ENCODE measurements at regions not wholly inside any gene's neighbourhood (a gene's known extent, or its start where the extent isn't known, plus 50 kb on each side); places are given as distances from the start of the nearest gene placed in this dataset.

- no peak for DNase-seq (ENCODE audit: insufficient read length, low spot score, missing footprints)
- H3K36me3 ChIP-seq (ENCODE audit: insufficient read depth, low read length): no peaks in the 10 kb centered on the region
- no peak for TF ChIP-seq CTCF (IDR thresholded peaks at IDR 0.05; ENCODE audit: extremely low read depth, low read depth, low read length)
- no peaks in the 10 kb centered on the region for H3K79me2 ChIP-seq (ENCODE audit: insufficient read depth, low read length)
- H3K4me3 ChIP-seq (ENCODE audit: insufficient read depth, low read length): peak overlapping the region; percentile 41
- no peaks in the 10 kb centered on the region for H4K20me1 ChIP-seq (ENCODE audit: insufficient read depth, low read length)
- no peaks in the 10 kb centered on the region for H3K9me3 ChIP-seq (ENCODE audit: low read depth, low read length)
- H3K27ac ChIP-seq (ENCODE audit: low read depth, low read length): no peak overlapping the region
- peak overlapping the region; percentile 79 for H3K4me2 ChIP-seq (ENCODE audit: insufficient read depth, low read length)
- no peaks in the 10 kb centered on the region for H3K27me3 ChIP-seq (ENCODE audit: insufficient read depth, low read length)
- H2AFZ ChIP-seq (ENCODE audit: low read length): peak overlapping the region; percentile 83
- H3K4me1 ChIP-seq (ENCODE audit: insufficient read depth, low read length): peaks cover 4% of the 10 kb centered on the region
Observed at GRCh38 chr2:176473177-176473576, 203.9 kb downstream of the MTX2 start.

GRCh38 chr2:176473851-176474250 is 204.6 kb downstream of the MTX2 start:
- H3K27ac ChIP-seq (ENCODE audit: low read depth, low read length): no peak overlapping the region
- no peaks in the 10 kb centered on the region for H4K20me1 ChIP-seq (ENCODE audit: insufficient read depth, low read length)
- H3K4me1 ChIP-seq (ENCODE audit: insufficient read depth, low read length): peaks cover 4% of the 10 kb centered on the region
- no peaks in the 10 kb centered on the region for H3K79me2 ChIP-seq (ENCODE audit: insufficient read depth, low read length)
- H3K4me2 ChIP-seq (ENCODE audit: insufficient read depth, low read length): no peak overlapping the region
- no peak for DNase-seq (ENCODE audit: insufficient read length, low spot score, missing footprints)
- H3K36me3 ChIP-seq (ENCODE audit: insufficient read depth, low read length): no peaks in the 10 kb centered on the region
- no peak for TF ChIP-seq CTCF (IDR thresholded peaks at IDR 0.05; ENCODE audit: extremely low read depth, low read depth, low read length)
- H3K27me3 ChIP-seq (ENCODE audit: insufficient read depth, low read length): no peaks in the 10 kb centered on the region
- no peaks in the 10 kb centered on the region for H3K9me3 ChIP-seq (ENCODE audit: low read depth, low read length)
- no peak overlapping the region for H2AFZ ChIP-seq (ENCODE audit: low read length)
- H3K4me3 ChIP-seq (ENCODE audit: insufficient read depth, low read length): no peak overlapping the region

GRCh38 chr2:176477336-176477735 is 208.1 kb downstream of the MTX2 start:
- Histone ChIP-seq H3K27ac (ENCODE audit: low read depth, low read length) (no peak overlapping the region), H3K27me3 (ENCODE audit: insufficient read depth, low read length) (peaks cover 2% of the 10 kb centered on the region), H3K4me3 (ENCODE audit: insufficient read depth, low read length) (no peak overlapping the region), H3K36me3 (ENCODE audit: insufficient read depth, low read length) (no peaks in the 10 kb centered on the region), H3K4me2 (ENCODE audit: insufficient read depth, low read length) (no peak overlapping the region), H3K9me3 (ENCODE audit: low read depth, low read length) (no peaks in the 10 kb centered on the region), H3K4me1 (ENCODE audit: insufficient read depth, low read length) (peaks cover 4% of the 10 kb centered on the region), H2AFZ (ENCODE audit: low read length) (no peak overlapping the region), H4K20me1 (ENCODE audit: insufficient read depth, low read length) (no peaks in the 10 kb centered on the region), H3K79me2 (ENCODE audit: insufficient read depth, low read length) (no peaks in the 10 kb centered on the region)
- TF ChIP-seq CTCF (IDR thresholded peaks at IDR 0.05; ENCODE audit: extremely low read depth, low read depth, low read length): no peak
- DNase-seq (ENCODE audit: insufficient read length, low spot score, missing footprints): no peak

GRCh38 chr2:176479961-176480360 is 210.7 kb downstream of the MTX2 start:
- peaks cover 15% of the 10 kb centered on the region for H3K27me3 ChIP-seq (ENCODE audit: insufficient read depth, low read length)

More at GRCh38 chr2:176479961-176480360, 210.7 kb downstream of the MTX2 start:
- TF ChIP-seq CTCF (IDR thresholded peaks at IDR 0.05; ENCODE audit: extremely low read depth, low read depth, low read length): no peak
- Histone ChIP-seq H3K36me3 (ENCODE audit: insufficient read depth, low read length) (no peaks in the 10 kb centered on the region), H3K4me2 (ENCODE audit: insufficient read depth, low read length) (no peak overlapping the region), H3K79me2 (ENCODE audit: insufficient read depth, low read length) (no peaks in the 10 kb centered on the region), H3K9me3 (ENCODE audit: low read depth, low read length) (no peaks in the 10 kb centered on the region), H3K4me1 (ENCODE audit: insufficient read depth, low read length) (peaks cover 5% of the 10 kb centered on the region), H3K27ac (ENCODE audit: low read depth, low read length) (no peak overlapping the region), H3K4me3 (ENCODE audit: insufficient read depth, low read length) (no peak overlapping the region), H2AFZ (ENCODE audit: low read length) (no peak overlapping the region), H4K20me1 (ENCODE audit: insufficient read depth, low read length) (no peaks in the 10 kb centered on the region)
- no peak for DNase-seq (ENCODE audit: insufficient read length, low spot score, missing footprints)
